Liver (tissue), 8 donors: ENCODE measurements at regions not wholly inside any gene's neighbourhood (a gene's known extent, or its start where the extent isn't known, plus 50 kb on each side); places are given as distances from the start of the nearest gene placed in this dataset.

Source experiments
- DNase-seq: peaks from one replicate; pipeline ENCODE4 v3.0.0-alpha.2; 2017; ENCODE audit warnings: low spot score
- H3K27ac ChIP-seq, 2 donors: one replicate each; pipeline ENCODE4 v1.7.0; 2013; ENCODE audit warnings: inconsistent platforms in 2 of 2, low read length in 2 of 2, control low read depth in 1 of 2, low read depth in 1 of 2, mild to moderate bottlenecking in 1 of 2
- H3K27me3 ChIP-seq, 4 donors: one replicate each; pipeline versions ENCODE4 v1.6.1 to v1.7.0; 2013; ENCODE audit warnings: low read length in 3 of 4, inconsistent platforms in 1 of 4, mild to moderate bottlenecking in 1 of 4, moderate library complexity in 1 of 4; ENCODE audit not compliant: control insufficient read depth in 4 of 4, insufficient read depth in 4 of 4
- H3K36me3 ChIP-seq, 4 donors: one replicate each; pipeline versions ENCODE4 v1.6.1 to v1.7.0; 2013; ENCODE audit warnings: low read length in 3 of 4, mild to moderate bottlenecking in 3 of 4, low read depth in 1 of 4, moderate library complexity in 1 of 4; ENCODE audit not compliant: control insufficient read depth in 4 of 4, insufficient read depth in 3 of 4
- H3K4me1 ChIP-seq, 4 donors: one replicate each; pipeline versions ENCODE4 v1.6.1 to v1.7.0; 2013; ENCODE audit warnings: low read length in 3 of 4, mild to moderate bottlenecking in 3 of 4, moderate library complexity in 1 of 4; ENCODE audit not compliant: control insufficient read depth in 4 of 4, insufficient read depth in 4 of 4
- H3K4me3 ChIP-seq, 3 donors: one replicate each; pipeline versions ENCODE4 v1.6.1 to v1.7.0; 2013; ENCODE audit warnings: low read length in 3 of 3, control low read depth in 1 of 3, low read depth in 1 of 3, mild to moderate bottlenecking in 1 of 3
- H3K9ac ChIP-seq, 2 donors: one replicate each; pipeline ENCODE4 v1.7.0; 2013; ENCODE audit warnings: low read length in 2 of 2, mild to moderate bottlenecking in 2 of 2, moderate library complexity in 2 of 2, control low read depth in 1 of 2, low read depth in 1 of 2
- H3K9me3 ChIP-seq, 4 donors: one replicate each; pipeline versions ENCODE4 v1.6.1 to v1.7.0; 2013; ENCODE audit warnings: low read length in 3 of 4; ENCODE audit not compliant: control insufficient read depth in 4 of 4
- CTCF ChIP-seq: fragments of 150-350 bp; IDR thresholded peaks from 2 replicates; pipeline ENCODE4 v1.5.1; 2017; ENCODE audit warnings: improper control_type of control experiment, low read depth, low read length; ENCODE audit not compliant: missing input control
- EGR1 ChIP-seq, 2 donors: IDR thresholded peaks; 2 replicates each; pipeline ENCODE4 v1.6.1; 2016 to 2018; ENCODE audit warnings: antibody characterized with exemption in 2 of 2, low read depth in 2 of 2
- FOXA1 ChIP-seq: IDR thresholded peaks from 2 replicates; pipeline ENCODE4 v1.6.1; 2016; ENCODE audit warnings: antibody characterized with exemption
- FOXA2 ChIP-seq: IDR thresholded peaks from 2 replicates; pipeline ENCODE4 v1.6.1; 2016; ENCODE audit warnings: antibody characterized with exemption
- GABPA ChIP-seq, 2 donors: IDR thresholded peaks in 1 of 2; conservative IDR thresholded peaks in 1 of 2; 2 replicates each; pipeline ENCODE4 v1.6.1; 2016; ENCODE audit warnings: antibody characterized with exemption in 2 of 2, mild to moderate bottlenecking in 1 of 2, moderate library complexity in 1 of 2
- RAD21 ChIP-seq, 2 donors: IDR thresholded peaks; 2 replicates each; pipeline ENCODE4 v1.6.1; 2016; ENCODE audit warnings: antibody characterized with exemption in 2 of 2, mild to moderate bottlenecking in 2 of 2
- RXRA ChIP-seq, 2 donors: IDR thresholded peaks; 2 replicates each; pipeline ENCODE4 v1.6.1; 2017 to 2018; ENCODE audit warnings: antibody characterized with exemption in 2 of 2, mild to moderate bottlenecking in 1 of 2
- SP1 ChIP-seq: IDR thresholded peaks from 2 replicates; pipeline ENCODE4 v1.6.1; 2018; ENCODE audit warnings: antibody characterized with exemption, mild to moderate bottlenecking
- TAF1 ChIP-seq: conservative IDR thresholded peaks from 2 replicates; pipeline ENCODE4 v1.6.1; 2016; ENCODE audit warnings: antibody characterized with exemption, mild to moderate bottlenecking
- YY1 ChIP-seq: IDR thresholded peaks from 2 replicates; pipeline ENCODE4 v1.6.1; 2016; ENCODE audit warnings: antibody characterized with exemption, mild to moderate bottlenecking
- ZBTB33 ChIP-seq: IDR thresholded peaks from 2 replicates; pipeline ENCODE4 v1.6.1; 2016; ENCODE audit warnings: antibody characterized with exemption
- WGBS: extraction: QIAGEN DNeasy Blood & Tissue Kit; methylation state at CpG from one replicate; pipeline ENCODE4 v1.1.7; 2013; 5-methylcytosine and 5-hydroxymethylcytosine counted together
- TF ChIP-seq, protein P1 (sequence below): IDR thresholded peaks from 2 replicates; pipeline ENCODE4 v1.6.1; 2016; ENCODE audit warnings: antibody characterized with exemption, mild to moderate bottlenecking
- TF ChIP-seq, protein P2 (sequence below): IDR thresholded peaks from 2 replicates; pipeline ENCODE4 v1.6.1; 2016; ENCODE audit warnings: antibody characterized with exemption
- donor health status: healthy.
- donor health status: healthy.
- donor health status: healthy.
- donor health status: healthy.
- donor health status: healthy.

- no peak for TF ChIP-seq RXRA (IDR thresholded peaks at IDR 0.05)
Measured at GRCh38 chr18:42583283-42583731, 532.2 kb downstream of the RIT2 start (continued).

- H3K9me3 ChIP-seq: no peaks in the 10 kb centered on the region
- H3K27ac ChIP-seq: no peak overlapping the region
- no peak for DNase-seq
- no peaks in the 10 kb centered on the region for H3K27me3 ChIP-seq
- no peaks in the 10 kb centered on the region for H3K4me1 ChIP-seq
- no peak overlapping the region for H3K9ac ChIP-seq
- 68% methylated on average over 2 of the region's 2 CpGs for WGBS
- H3K36me3 ChIP-seq: no peaks in the 10 kb centered on the region
- H3K4me3 ChIP-seq: no peak overlapping the region
- no peak for TF ChIP-seq FOXA1
- TF ChIP-seq, protein P1, sequence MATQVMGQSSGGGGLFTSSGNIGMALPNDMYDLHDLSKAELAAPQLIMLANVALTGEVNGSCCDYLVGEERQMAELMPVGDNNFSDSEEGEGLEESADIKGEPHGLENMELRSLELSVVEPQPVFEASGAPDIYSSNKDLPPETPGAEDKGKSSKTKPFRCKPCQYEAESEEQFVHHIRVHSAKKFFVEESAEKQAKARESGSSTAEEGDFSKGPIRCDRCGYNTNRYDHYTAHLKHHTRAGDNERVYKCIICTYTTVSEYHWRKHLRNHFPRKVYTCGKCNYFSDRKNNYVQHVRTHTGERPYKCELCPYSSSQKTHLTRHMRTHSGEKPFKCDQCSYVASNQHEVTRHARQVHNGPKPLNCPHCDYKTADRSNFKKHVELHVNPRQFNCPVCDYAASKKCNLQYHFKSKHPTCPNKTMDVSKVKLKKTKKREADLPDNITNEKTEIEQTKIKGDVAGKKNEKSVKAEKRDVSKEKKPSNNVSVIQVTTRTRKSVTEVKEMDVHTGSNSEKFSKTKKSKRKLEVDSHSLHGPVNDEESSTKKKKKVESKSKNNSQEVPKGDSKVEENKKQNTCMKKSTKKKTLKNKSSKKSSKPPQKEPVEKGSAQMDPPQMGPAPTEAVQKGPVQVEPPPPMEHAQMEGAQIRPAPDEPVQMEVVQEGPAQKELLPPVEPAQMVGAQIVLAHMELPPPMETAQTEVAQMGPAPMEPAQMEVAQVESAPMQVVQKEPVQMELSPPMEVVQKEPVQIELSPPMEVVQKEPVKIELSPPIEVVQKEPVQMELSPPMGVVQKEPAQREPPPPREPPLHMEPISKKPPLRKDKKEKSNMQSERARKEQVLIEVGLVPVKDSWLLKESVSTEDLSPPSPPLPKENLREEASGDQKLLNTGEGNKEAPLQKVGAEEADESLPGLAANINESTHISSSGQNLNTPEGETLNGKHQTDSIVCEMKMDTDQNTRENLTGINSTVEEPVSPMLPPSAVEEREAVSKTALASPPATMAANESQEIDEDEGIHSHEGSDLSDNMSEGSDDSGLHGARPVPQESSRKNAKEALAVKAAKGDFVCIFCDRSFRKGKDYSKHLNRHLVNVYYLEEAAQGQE: no peak
- no peak for TF ChIP-seq CTCF
- no peak for TF ChIP-seq TAF1
- no peak for TF ChIP-seq ZBTB33
- TF ChIP-seq SP1: no peak
- no peak for TF ChIP-seq YY1
- no peak for TF ChIP-seq EGR1 (IDR thresholded peaks at IDR 0.05; ENCODE audit: low read depth in 2 of 2)
Measured at GRCh38 chr18:42586601-42587000, 528.9 kb downstream of the RIT2 start.

GRCh38 chr18:42588786-42589185 lies 526.7 kb downstream of the RIT2 start:
- Histone ChIP-seq H3K27me3 (no peaks in the 10 kb centered on the region), H3K4me1 (no peaks in the 10 kb centered on the region), H3K27ac (no peak overlapping the region), H3K36me3 (no peaks in the 10 kb centered on the region), H3K4me3 (no peak overlapping the region), H3K9me3 (no peaks in the 10 kb centered on the region), H3K9ac (no peak overlapping the region)
- WGBS: 78% methylated on average over 3 of the region's 3 CpGs
- TF ChIP-seq, protein P2, sequence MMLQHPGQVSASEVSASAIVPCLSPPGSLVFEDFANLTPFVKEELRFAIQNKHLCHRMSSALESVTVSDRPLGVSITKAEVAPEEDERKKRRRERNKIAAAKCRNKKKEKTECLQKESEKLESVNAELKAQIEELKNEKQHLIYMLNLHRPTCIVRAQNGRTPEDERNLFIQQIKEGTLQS: no peak
- no peak for TF ChIP-seq FOXA2
- TF ChIP-seq TAF1: no peak
- no peak for TF ChIP-seq RAD21 (IDR thresholded peaks at IDR 0.05)
- no peak for TF ChIP-seq SP1
- TF ChIP-seq GABPA (IDR thresholded peaks at IDR 0.05 in 1 of 2, conservative IDR thresholded peaks at IDR 0.05 in 1 of 2): no peak
- no peak for TF ChIP-seq EGR1 (IDR thresholded peaks at IDR 0.05; ENCODE audit: low read depth in 2 of 2)
- DNase-seq: no peak
